AG04449 (cell line): ENCODE measurements at regions not wholly inside any gene's neighbourhood (a gene's known extent, or its start where the extent isn't known, plus 50 kb on each side); places are given as distances from the start of the nearest gene placed in this dataset.

Source experiments
- CTCF ChIA-PET: fragments of 350-600 bp; formaldehyde crosslinking; extraction: SDS; loops from one replicate; lab custom pipeline; 2021; ENCODE audit warnings: antibody characterized with exemption; lab: Yijun Ruan, JAX
- POLR2A ChIA-PET: fragments of 400-600, 350-600 bp; formaldehyde crosslinking; extraction: SDS; loops from one replicate; lab custom pipeline; 2020; ENCODE audit warnings: antibody characterized with exemption, inconsistent platforms; lab: Yijun Ruan, JAX
- DNase-seq: peaks from one replicate; pipeline ENCODE4 v3.0.0-alpha.2; 2010; ENCODE audit warnings: low read depth, low spot score
- H3K4me3 ChIP-seq: 2 replicates; pipeline ENCODE4 v1.5.1; 2011; ENCODE audit warnings: low read depth, mild to moderate bottlenecking, control low read depth, low read length
- TF ChIP-seq, protein P1 (sequence below): IDR thresholded peaks from one replicate; pipeline ENCODE4 v1.5.1; 2011; ENCODE audit warnings: mild to moderate bottlenecking, moderate library complexity, low read length, control low read depth, inconsistent platforms; ENCODE audit not compliant: insufficient read depth; ENCODE audit errors: missing control alignments

DNA sequence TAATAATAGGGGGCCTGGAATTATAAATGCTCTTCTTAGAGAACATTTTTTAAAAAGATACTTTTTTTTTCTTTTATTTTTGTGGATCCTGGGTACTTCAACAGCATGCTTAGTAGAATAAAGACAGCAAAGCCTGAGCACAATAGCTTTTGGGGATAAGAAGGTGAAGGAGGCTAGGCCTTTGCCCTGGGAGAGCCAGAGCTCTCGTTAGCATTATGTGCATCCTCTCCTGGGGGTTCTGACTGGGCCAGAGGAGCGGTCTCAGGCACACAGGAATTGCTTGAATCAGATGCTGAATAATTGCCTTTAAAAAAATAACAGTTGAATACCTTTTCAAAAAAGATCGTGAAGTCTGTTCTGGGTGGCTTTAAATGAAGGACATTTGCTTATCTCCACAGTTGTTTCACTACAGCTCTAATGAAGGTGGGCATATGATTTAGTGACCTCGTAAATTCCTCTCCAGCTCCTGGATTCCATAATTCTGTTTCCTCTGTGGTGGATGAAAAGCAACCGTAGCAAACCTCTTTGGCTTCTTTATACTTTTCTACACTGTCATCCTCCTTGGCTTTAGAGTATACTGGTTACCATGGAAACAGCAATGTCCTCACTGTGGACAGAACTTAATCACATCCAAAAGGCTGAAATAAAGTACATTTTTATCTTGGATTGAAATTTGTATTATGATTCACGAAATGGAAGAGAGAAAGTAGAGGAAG is 133.8 kb downstream of the MAIP1 start:
- ChIA-PET POLR2A (no interaction called here), CTCF (interaction anchor here (0.9 kb wide), 1 partner anchor 109 kb away, joined by 3 read pairs; no protein-coding TSS in a partner anchor)
- DNase-seq = no peak
- no peak overlapping the region for H3K4me3 ChIP-seq
- TF ChIP-seq, protein P1, sequence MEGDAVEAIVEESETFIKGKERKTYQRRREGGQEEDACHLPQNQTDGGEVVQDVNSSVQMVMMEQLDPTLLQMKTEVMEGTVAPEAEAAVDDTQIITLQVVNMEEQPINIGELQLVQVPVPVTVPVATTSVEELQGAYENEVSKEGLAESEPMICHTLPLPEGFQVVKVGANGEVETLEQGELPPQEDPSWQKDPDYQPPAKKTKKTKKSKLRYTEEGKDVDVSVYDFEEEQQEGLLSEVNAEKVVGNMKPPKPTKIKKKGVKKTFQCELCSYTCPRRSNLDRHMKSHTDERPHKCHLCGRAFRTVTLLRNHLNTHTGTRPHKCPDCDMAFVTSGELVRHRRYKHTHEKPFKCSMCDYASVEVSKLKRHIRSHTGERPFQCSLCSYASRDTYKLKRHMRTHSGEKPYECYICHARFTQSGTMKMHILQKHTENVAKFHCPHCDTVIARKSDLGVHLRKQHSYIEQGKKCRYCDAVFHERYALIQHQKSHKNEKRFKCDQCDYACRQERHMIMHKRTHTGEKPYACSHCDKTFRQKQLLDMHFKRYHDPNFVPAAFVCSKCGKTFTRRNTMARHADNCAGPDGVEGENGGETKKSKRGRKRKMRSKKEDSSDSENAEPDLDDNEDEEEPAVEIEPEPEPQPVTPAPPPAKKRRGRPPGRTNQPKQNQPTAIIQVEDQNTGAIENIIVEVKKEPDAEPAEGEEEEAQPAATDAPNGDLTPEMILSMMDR = no peak

DNA sequence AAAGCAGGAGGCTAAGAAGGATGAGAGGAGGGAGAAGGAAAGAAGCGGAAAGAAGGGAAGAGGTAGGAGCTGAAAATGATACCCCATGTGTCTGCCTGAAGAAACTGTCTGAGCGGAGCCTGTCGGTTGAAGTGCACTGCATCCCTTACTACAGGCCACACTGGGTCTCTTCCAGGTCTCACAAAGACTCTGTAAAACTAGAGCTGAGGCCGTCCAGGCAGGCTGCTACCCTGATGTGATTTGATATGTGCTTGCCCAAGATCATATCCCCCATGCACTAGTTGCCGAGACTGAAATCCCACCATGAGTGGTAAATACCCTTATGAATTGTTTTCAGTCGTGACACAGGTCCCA is 134.4 kb downstream of the MAIP1 start:
- DNase-seq = no peak
- CTCF ChIA-PET = no interaction called here
- POLR2A ChIA-PET = no interaction called here
- TF ChIP-seq, protein P1 = no peak
- H3K4me3 ChIP-seq = no peak overlapping the region

DNA sequence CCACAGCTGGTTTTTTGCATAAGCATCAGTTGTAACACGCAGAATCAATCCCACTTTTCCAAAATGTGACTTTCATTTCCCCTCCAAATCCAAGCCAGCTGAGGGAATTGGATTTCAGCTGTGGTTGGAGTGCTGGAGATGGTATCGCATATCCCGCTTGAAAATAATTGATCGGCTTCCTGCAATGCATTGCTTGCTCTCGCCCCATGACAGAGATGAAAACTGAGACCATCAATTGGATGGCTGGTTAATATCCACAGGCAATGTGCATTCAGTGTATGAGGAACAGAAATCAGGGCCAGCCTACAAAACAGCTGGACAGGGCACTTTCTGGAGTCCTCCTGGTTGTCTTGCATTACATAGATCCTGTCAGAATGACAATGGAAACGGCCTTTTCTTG is 135.3 kb downstream of the MAIP1 start:
- TF ChIP-seq, protein P1 = no peak
- no peak for DNase-seq
- POLR2A ChIA-PET = no interaction called here
- H3K4me3 ChIP-seq = no peak overlapping the region
- CTCF ChIA-PET = no interaction called here

DNA sequence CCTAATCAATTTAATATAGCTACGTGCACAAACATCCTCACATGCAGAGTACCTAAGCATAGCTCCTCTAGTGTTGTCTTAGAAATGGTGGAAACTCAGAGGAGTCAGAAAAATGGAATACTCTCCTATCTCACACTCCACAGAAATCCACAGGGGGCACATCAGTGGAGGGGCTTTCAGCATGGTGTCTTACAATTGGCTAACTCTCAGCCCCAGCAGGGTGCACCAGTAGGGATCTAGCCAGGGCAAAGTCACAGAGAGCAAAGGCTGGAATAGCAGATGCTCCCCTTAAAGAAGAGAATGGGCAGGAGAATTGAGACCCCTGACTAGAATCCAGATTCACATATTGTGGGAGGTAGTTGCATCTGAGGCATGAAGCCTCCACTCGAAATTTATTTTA is 135.7 kb downstream of the MAIP1 start:
- POLR2A ChIA-PET = no interaction called here
- no peak for DNase-seq

GRCh38 chr2:200092235-200092634 is 136.9 kb downstream of the MAIP1 start:
- DNase-seq = no peak
- H3K4me3 ChIP-seq = no peak overlapping the region
- POLR2A ChIA-PET = no interaction called here
- CTCF ChIA-PET = no interaction called here
- TF ChIP-seq, protein P1 = no peak

More for the DNA sequence above, 135.7 kb downstream of the MAIP1 start:
- CTCF ChIA-PET = no interaction called here
- TF ChIP-seq, protein P1 = no peak
- no peak overlapping the region for H3K4me3 ChIP-seq

- CTCF ChIA-PET = interaction anchor here (1.2 kb wide), 1 partner anchor 33 kb away, joined by 3 read pairs; no protein-coding TSS in a partner anchor
- TF ChIP-seq, protein P1 = no peak
- H3K4me3 ChIP-seq = no peak overlapping the region
- no peak for DNase-seq
- POLR2A ChIA-PET = no interaction called here
Observed at GRCh38 chr2:200095436-200095835, 140.1 kb downstream of the MAIP1 start.
